HS-5 (cell line): ENCODE measurements at regions not wholly inside any gene's neighbourhood (a gene's known extent, or its start where the extent isn't known, plus 50 kb on each side); places are given as distances from the start of the nearest gene placed in this dataset.

Experiments used
- DNase-seq: peaks from one replicate; pipeline ENCODE4 v3.0.0-alpha.2; 2012; ENCODE audit warnings: low read depth

DNA sequence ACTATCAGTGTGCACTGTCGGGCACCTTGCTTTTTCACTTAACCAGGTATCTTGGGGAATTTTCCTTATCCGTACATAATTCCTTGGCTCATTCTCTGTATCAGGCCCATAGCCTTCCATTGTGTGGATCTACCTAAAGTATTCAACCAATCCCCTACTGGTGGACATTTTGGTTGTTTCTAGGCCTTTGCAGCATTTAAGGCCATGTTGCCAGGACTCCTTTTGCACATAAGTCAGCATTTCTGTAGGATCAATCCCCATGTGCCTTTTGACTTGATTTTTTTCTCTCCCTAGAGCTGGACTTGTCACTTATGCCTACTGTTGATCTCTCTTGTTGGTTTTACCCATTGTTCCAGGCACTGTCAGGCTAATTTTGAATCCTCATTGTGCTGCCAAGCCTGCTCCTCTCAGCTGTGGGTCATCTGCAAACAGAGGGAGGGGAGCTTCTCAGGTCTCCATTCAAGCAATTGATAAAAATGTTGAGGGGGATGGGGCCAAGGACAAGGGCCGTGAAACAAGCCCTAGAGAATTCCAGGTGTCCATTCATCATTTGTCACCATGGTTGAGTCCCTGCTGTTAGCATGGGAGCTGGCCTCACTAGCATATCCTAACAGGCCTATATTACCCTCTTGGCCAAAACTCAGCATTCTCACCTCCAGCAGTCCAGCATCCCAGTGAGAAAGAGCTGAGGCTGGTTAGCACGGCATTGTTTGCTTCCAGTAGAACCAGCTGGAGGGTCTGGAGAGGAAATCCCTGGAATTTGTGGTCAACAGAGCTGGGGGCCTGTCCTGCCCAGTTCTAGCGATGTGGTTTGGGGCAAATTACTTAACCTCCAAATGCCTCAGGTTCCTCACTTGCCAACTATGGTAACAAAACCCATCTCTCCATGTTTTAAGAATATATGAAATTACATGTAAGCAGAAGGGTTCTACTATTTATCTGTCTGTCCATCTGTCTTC, 178.4 kb downstream of the MRPL14 start:
- no peak for DNase-seq

DNA sequence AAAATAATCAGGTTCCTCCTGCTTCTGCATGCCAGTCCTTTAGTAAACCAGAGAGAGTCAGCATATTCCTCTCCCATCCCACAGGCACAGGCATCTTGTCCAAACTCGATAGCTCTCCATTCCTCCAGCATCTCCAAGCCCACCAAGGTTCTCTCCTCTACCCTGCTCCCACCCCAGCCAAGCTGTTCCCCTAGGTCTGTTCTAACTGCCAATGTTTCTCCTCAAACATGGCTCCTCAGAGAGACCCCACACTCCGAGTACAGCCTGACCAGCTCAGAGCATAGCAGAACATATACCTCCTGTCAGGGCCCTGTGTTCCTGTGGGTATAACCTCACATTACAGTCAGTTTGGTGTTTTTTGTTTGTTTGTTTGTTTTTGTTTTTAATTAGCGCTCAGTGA, 177.8 kb downstream of the VEGFA start:
- DNase-seq, result no peak

- no peak for DNase-seq
These were observed 176.8 kb downstream of the VEGFA start for GRCh38 chr6:43946641-43947363.

GRCh38 chr6:43945768-43946080, 175.7 kb downstream of the VEGFA start:
- DNase-seq, result no peak

DNA sequence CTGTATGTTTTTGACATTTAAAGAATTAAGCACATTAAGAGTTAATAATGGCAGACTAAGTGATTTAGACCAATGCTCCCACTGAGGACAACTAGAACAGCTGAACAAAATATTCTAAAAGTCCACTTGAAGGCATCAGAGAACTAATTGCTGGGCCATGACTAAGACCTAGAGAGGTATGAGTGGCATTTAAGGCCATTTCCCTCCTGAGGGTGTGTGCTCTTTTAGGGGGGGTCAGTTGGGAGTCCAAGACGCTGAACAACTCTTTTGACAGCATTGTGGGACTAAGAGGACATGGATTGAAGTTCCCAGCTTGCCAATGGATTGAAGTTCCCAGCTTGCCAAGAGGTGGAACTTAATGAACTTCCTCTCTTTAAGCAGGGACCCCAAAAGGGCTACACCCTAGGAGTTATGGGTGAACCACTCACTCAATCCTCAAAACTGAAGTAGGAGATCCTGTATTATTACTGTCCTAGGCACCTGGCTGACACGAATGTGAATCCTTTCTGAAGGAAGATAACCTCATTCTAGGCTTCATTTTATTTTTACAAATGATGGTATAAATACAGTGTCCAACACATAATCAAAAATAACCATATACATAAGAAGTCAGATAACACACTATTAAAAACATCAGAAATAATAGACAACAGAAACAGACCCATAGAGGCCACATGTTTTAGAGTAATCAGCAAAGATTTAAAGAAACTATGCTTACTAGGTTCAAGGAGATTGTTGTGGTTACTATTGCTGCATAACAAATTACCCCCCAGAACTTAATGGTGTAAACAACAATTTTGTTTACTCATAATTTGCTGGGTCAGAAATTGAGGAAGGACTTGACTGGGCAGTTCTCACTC, 175.1 kb downstream of the VEGFA start:
- no peak for DNase-seq

- DNase-seq, result no peak
These were observed 173.8 kb downstream of the VEGFA start for GRCh38 chr6:43943781-43944250.

DNA sequence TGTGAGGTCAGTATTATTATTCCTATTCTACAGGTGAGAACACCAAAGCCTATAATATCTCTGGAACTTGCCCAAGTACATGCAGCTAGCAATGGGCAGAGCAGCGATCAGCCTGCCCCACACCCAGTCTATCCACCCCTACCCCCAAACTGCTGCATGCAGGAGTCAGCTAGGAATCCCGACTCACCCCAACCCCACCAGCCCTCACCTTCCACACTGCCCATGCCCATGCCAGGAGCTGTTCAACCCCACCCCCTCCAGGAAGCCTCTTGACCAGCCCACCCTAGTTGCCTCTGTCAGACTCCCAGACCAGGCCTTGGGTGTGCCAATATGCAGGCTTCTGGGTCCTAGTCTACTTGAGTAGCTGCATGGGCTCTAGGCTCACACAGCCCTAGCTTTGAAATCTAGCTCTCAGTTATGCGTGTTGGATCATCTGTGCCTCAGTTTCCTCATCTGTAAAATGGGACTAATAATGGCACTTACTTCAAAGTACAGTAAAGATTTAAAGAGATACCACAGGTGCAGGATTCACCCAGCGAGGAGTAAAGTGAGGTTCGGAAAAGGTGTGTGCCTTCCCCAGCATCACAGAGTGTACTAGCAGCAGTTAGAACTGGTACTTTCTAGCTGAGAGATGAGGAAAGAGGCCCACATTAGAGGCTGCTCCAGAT, 173.2 kb downstream of the VEGFA start:
- no peak for DNase-seq

- DNase-seq, result no peak
These were observed 172.6 kb downstream of the VEGFA start for GRCh38 chr6:43942616-43943015.

DNA sequence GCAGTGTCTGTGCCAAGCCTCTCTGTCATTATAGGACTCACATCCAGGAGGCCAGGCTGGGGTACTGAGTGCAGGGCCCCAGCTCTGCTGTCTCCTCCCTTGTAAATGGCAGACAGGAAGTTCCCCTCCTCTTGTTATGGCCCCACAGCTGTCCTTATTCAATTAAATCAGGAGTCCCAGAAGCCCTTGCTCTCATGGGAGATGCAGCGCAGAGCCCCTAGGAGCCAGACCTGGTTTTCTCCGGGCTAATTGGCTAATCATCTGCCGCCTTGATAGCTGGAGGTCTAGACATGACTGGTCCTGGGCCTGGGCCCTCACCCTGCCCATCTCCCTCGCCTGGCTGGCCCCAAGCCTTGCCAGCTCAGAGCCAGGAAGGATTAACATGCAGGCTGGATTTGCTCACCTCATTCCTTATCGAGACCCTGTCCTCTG, 172.0 kb downstream of the VEGFA start:
- DNase-seq, result no peak

DNA sequence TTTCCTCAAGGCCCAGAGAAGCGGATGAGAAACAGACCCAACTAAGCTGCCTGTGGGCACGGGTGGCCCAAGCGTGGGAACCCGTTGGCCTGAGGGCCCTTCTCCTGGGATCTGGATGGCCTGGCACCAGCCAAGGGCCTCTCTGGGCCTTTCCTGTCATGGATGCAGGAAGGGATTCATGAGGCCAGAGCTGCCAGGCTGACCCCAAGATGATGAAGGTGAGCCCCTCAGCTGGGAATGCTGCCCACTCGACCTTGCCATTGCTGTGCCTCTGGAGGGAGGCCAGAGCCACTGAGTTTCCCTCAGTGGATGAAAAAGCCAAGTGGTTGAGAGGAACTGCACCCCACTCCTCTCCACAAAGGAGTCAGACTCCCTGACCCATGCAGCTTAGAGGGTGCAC, 171.2 kb downstream of the VEGFA start:
- DNase-seq, result no peak

DNA sequence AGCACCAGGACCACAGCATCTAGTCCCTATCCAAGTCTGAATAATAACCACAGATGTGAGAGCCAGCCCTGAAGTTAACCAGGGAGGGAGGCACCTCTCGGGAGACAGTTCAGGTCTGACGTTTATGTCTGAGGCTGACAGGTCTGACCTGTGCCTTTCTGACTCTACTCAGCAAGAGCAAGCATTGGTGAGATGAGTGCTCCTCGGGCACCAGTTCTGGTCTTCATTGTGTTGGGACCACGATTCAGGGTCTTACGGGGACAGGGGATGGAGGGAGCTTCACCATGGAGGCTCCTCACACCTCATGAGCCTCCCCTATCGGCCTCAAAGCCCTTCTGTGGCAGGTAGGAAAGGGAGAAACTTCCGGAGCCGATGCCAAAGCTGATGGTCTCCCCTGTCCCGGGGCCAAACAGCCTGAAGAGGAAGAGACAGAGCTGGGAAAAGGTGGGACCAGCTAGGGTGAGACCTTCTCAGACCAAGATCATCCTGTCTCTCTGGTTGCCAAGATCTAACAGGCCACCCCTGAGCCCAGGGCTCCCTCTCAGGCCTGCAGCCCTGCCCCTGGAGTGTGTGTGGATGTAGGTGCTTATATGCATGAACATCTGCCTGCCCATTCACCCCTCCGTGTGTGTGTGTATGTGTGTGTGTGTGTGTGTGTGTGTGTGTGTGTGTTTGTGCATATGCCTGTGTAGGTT, 170.5 kb downstream of the VEGFA start:
- no peak for DNase-seq

- DNase-seq, result no peak
These were observed 170.0 kb downstream of the VEGFA start for GRCh38 chr6:43940071-43940392.

DNA sequence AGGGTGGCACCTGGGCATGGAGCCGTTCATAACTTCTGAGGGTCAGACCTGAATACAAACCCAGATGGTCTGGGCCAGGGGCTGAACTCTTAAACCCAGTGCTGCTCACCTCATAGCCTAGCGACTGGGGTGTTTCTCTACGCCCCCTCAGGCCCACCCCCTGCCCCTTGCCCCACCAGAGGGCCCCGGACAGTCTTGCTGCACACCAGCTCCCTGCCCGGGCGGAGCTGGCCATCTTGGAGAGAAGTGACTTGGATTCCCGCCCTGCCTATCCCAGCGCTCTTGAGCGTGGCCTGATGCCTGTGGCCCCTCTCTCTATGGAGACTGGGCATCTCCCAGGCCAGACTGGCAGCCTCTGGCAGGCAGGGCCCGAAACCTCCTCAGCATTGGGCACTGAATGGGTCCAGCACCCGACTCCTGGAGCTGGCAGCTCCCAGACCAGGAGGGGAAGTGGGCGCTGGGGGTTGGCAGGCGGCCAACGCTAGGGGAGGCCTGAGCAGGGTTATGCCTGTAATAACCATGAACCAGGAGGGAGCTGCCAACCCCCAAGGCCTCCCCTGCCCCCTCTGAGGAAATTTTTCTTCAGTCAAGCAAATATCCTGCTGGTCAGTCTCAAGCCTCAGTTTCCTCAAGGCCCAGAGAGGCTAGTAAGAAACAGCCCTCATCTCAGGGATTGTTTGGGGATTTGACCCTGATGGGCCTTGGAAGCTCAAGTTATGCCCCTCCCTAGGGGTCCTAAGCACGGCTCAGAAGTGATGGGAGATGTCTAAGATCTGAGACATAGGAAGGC, 169.5 kb downstream of the VEGFA start:
- no peak for DNase-seq

DNA sequence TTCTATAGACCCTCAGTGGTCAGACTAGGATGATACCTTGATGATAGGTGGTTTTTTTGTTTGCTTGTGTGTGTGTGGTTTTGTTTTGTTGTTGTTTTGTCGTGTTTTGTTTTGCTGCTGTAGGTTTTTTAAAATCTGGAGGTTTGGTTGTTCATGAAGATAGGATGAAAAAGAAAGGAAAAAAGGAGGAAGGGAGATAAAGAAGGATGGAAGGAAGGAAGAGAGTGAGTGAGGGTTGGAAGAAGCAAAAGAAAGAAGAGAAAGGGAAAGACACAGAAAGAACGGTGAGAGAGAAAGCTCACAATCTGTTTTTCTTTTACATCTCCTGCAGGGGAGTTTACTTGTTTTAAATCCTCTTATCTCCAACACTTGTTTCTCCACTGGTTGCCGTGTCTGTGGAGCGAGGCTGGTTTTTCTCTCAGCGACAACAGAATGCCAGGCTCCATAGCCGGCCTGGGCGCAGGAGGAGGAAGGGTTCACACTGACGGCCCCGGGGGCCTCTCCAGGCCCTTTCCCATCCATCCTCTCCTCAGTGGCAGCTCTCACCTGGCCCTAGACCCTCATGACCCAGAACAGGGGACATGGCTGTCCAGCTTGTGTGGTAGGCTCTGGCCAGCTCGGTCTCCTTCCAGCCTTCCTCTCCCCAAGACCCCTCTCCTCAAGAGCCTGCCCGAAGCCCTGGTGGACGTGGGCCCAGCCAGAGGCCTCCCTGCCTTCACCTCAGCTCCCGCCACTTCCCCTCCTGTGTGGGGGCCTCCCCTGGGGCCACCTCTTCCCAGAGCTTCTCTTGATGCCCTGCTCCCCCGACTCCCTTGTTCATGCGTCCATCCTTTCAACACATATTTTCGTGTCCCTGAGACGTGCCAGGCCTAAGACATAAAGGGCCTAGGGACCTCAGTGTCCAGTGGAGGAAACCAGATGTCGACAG, 168.4 kb downstream of the VEGFA start:
- DNase-seq, result no peak

GRCh38 chr6:43937236-43938177, 167.5 kb downstream of the VEGFA start:
- DNase-seq, result no peak

DNA sequence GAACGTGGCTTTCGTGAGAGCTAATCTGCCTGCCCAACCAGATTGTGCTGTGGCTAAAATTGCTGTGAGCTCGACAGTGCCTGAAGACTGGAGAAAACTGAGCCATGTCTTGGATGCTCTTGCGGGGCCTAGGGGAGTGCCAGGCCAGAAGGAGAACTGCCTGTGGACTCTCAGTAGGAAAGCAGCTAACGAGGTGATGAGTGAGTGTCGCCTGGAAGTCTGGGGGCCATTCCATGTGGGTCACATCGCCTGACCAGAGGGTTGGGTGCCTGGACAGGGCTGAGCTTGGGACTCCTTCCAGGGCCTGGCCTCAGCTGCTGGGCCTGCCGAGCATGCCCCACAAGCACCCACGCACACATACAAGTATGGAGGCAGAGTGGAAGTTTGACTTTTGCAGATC, 166.5 kb downstream of the VEGFA start:
- no peak for DNase-seq

DNA sequence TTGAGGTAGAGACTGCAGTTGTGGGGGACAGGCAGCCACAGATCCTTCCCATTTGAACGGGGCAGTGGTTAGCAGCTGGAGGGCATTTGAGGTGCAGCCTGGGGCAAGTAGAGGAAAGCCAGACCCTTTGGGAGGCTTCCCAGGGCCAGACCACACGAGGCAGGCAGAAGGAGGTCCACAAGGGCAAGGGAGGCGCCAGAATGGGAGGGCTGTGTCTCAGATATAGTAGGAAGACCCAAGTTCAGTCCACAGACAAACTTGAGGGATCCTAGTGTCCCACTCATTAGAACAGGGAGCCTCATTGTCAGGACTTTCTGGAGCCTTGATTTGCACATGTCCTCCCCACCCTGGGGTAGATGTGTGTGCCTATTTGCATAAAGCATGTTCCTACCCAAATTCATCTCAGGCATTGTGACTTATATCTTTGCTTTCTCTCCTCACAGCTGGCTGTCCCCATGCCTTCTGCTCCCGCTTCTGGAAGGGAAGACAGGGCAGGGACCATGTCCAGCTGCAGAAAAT, 166.0 kb downstream of the VEGFA start:
- no peak for DNase-seq
